ENCODE measurements at regions not wholly inside any gene's neighbourhood (a gene's known extent, or its start where the extent isn't known, plus 50 kb on each side); places are given as distances from the start of the nearest gene placed in this dataset.
A peak's percentile ranks its signal among the peaks of the same experiment; 100 is the strongest.

DNA sequence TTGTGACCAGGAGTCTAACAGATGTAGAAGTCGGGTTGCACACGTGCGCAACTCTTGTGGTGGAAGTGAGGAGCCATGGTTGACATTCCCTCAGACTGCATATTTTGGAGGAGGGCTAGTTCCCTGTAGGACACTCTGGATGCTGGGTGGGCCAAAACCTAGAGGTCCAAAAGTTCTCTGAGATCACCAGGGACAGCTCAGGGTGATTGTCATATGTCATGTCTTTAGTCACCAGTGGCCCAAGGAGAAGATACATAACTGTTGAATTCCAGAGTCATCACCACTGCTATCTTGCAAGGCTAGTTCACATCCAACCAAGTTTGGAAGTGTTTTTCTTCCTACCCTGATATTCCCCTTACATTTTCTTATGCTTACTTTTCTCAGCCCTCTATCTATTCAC lies 95.2 kb upstream of the C3orf80 start:
- Histone ChIP-seq H3K9ac (ENCODE audit: low read length) (no peak overlapping the region), H4K20me1 (ENCODE audit: low read length) (no peaks in the 10 kb centered on the region), H3K9me2 (replicated peaks; ENCODE audit: low read length) (no peaks in the 10 kb centered on the region), H3K79me2 (ENCODE audit: low read length) (no peaks in the 10 kb centered on the region), H3F3A (ENCODE audit: low read length, unreplicated experiment) (no peaks in the 10 kb centered on the region), H3K27me3 (ENCODE audit: low read length) (no peaks in the 10 kb centered on the region), H3K36me3 (ENCODE audit: low read depth, low read length) (no peaks in the 10 kb centered on the region), H3K27ac (ENCODE audit: low read length) (peak overlapping the region; percentile 19; the same call in 1 of the 2 replicates), H3K4me3 (ENCODE audit: low read length) (no peak overlapping the region), H3K4me2 (ENCODE audit: low read length) (peak overlapping the region; percentile 57; the same call in 1 of the 2 replicates), H3K9me3 (ENCODE audit: low read length) (no peaks in the 10 kb centered on the region), H2AFZ (ENCODE audit: low read length) (no peak overlapping the region), H3K4me1 (ENCODE audit: insufficient read depth, low read length) (peaks cover 24% of the 10 kb centered on the region)
- ATAC-seq: no peak
- TF ChIP-seq CTCF (conservative IDR thresholded peaks at IDR 0.05; ENCODE audit: low read depth, low read length) (no peak), EZH2phosphoT487 (IDR thresholded peaks at IDR 0.05; ENCODE audit: borderline replicate concordance, low read length) (no peak)
- no TSS peak for BruUV-seq (replicated peaks)
- intact Hi-C loops (cut with micrococcal nuclease): no loop called here
- ChIA-PET CTCF (no interaction called here), POLR2A (ENCODE audit: unreplicated experiment) (no interaction called here)
- DNase-seq: no peak

- Histone ChIP-seq H3K27me3 (ENCODE audit: low read length) (no peaks in the 10 kb centered on the region), H2AFZ (ENCODE audit: low read length) (no peak overlapping the region), H3K9ac (ENCODE audit: low read length) (no peak overlapping the region), H3K4me3 (ENCODE audit: low read length) (no peak overlapping the region), H3K9me3 (ENCODE audit: low read length) (no peaks in the 10 kb centered on the region), H3F3A (ENCODE audit: low read length, unreplicated experiment) (no peaks in the 10 kb centered on the region), H3K27ac (ENCODE audit: low read length) (no peak overlapping the region), H3K4me2 (ENCODE audit: low read length) (no peak overlapping the region), H3K4me1 (ENCODE audit: insufficient read depth, low read length) (peaks cover 24% of the 10 kb centered on the region), H4K20me1 (ENCODE audit: low read length) (no peaks in the 10 kb centered on the region), H3K79me2 (ENCODE audit: low read length) (no peaks in the 10 kb centered on the region), H3K9me2 (replicated peaks; ENCODE audit: low read length) (no peaks in the 10 kb centered on the region), H3K36me3 (ENCODE audit: low read depth, low read length) (no peaks in the 10 kb centered on the region)
- CTCF ChIA-PET: interaction anchor here (0.6 kb wide), 1 partner anchor 36 kb away, joined by 3 read pairs; no protein-coding TSS in a partner anchor
- POLR2A ChIA-PET (ENCODE audit: unreplicated experiment): no interaction called here
- TF ChIP-seq EZH2 (IDR thresholded peaks at IDR 0.05; ENCODE audit: low read length, unreplicated experiment): no peak
- no peak for TF ChIP-seq CTCF (conservative IDR thresholded peaks at IDR 0.05; ENCODE audit: low read depth, low read length)
- TF ChIP-seq EZH2phosphoT487 (IDR thresholded peaks at IDR 0.05; ENCODE audit: borderline replicate concordance, low read length): no peak
- intact Hi-C loops (cut with micrococcal nuclease): no loop called here
- BruUV-seq (replicated peaks): no TSS peak
- DNase-seq (no peak), ATAC-seq (no peak)
Observed at GRCh38 chr3:160130950-160131349, 94.3 kb upstream of the C3orf80 start.

DNA sequence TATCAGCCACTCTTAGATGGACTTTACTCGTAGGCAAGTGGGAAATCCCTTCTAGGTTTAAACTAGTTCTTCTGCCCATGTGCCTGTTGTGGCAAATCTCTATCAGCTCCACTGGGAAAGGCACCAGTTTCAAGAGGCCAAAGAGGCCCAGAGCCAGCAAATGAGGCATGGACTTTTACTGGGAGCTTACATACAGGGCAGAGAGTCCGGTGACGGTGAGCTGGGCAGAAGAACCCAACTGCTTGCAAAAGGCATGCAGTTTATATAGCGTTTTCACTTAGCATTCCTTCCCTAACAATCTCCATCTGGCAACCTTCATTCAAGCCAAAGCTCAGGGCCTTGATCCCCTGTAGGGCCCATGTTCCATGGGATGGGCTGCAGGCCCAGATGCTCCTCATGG lies 93.0 kb upstream of the C3orf80 start:
- no peak overlapping the region for H3K9ac ChIP-seq (ENCODE audit: low read length)
- ChIA-PET POLR2A (ENCODE audit: unreplicated experiment) (no interaction called here), CTCF (no interaction called here)
- ATAC-seq (no peak), DNase-seq (no peak)
- no peak overlapping the region for H3K4me3 ChIP-seq (ENCODE audit: low read length)
- H3K36me3 ChIP-seq (ENCODE audit: low read depth, low read length): no peaks in the 10 kb centered on the region
- H3K9me2 ChIP-seq (replicated peaks; ENCODE audit: low read length): no peaks in the 10 kb centered on the region
- no peaks in the 10 kb centered on the region for H3K9me3 ChIP-seq (ENCODE audit: low read length)
- H3K79me2 ChIP-seq (ENCODE audit: low read length): no peaks in the 10 kb centered on the region
- H3K4me2 ChIP-seq (ENCODE audit: low read length): no peak overlapping the region
- intact Hi-C loops (cut with micrococcal nuclease): no loop called here
- H3K4me1 ChIP-seq (ENCODE audit: insufficient read depth, low read length): peaks cover 24% of the 10 kb centered on the region
- H4K20me1 ChIP-seq (ENCODE audit: low read length): no peaks in the 10 kb centered on the region
- no peak overlapping the region for H3K27ac ChIP-seq (ENCODE audit: low read length)
- TF ChIP-seq EZH2phosphoT487 (IDR thresholded peaks at IDR 0.05; ENCODE audit: borderline replicate concordance, low read length): no peak
- TF ChIP-seq CTCF (conservative IDR thresholded peaks at IDR 0.05; ENCODE audit: low read depth, low read length): no peak
- no peak for TF ChIP-seq EZH2 (IDR thresholded peaks at IDR 0.05; ENCODE audit: low read length, unreplicated experiment)
- H3K27me3 ChIP-seq (ENCODE audit: low read length): no peaks in the 10 kb centered on the region
- no peak overlapping the region for H2AFZ ChIP-seq (ENCODE audit: low read length)
- H3F3A ChIP-seq (ENCODE audit: low read length, unreplicated experiment): no peaks in the 10 kb centered on the region
- BruUV-seq (replicated peaks): no TSS peak
